Activated CD4-positive, alpha-beta T cell treated with anti-CD3 and anti-CD28 coated beads for 1 hour (primary cell): ENCODE measurements at regions not wholly inside any gene's neighbourhood (a gene's known extent, or its start where the extent isn't known, plus 50 kb on each side); places are given as distances from the start of the nearest gene placed in this dataset.
"Not testable (repeated sequence)": the region's sequence is repeated elsewhere in the genome, so short reads cannot be mapped to it uniquely, and the experiment has no call there.

Source experiments
- DNase-seq: peaks from one replicate; pipeline ENCODE4 v3.0.0-alpha.2; 2020

DNA sequence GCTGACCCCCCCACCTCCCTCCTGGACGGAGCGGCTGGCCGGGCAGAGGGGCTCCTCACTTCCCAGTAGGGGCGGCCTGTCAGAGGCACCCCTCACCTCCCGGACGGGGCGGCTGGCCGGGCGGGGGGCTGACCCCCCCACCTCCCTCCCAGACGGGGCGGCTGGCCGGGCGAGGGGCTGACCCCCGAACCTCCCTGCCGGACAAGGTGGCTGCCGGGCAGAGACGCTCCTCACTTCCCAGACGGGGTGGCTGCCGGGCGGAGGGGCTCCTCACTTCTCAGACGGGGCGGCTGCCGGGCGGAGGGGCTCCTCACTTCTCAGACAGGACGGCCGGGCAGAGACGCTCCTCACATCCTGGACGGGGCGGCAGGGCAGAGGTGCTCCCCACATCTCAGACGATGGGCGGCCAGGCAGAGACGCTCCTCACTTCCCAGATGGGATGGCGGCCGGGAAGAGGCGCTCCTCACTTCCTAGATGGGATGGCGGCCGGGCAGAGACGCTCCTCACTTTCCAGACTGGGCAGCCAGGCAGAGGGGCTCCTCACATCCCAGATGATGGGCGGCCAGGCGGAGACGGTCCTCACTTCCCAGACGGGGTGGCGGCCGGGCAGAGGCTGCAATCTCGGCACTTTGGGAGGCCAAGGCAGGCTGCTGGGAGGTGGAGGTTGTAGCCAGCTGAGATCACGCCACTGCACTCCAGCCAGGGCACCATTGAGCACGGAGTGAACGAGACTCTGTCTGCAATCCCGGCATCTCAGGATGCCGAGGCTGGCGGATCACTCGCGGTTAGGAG, 66.2 kb upstream of the PAPPA2 start:
- DNase-seq = not testable (repeated sequence)

DNA sequence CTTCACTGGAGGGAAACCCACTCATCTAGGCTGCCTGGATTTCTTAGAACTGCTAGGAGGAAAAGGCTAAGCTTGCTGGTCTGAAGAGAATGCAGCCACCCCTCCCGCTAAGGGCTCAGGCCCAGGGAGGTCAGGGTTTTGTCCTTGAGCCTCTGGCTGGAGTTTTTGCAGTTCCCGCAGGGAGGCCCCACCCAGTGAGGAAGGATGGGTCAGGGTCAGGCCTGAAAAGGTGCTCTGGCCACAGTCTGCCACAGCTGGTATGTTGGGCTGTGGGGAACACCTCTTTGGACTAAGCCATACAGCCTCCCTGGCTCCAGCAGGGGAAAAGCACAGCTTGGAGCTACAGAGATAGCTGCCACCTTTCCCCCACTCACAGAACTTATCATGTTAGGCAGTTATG, 71.4 kb upstream of the PAPPA2 start:
- no peak for DNase-seq

DNA sequence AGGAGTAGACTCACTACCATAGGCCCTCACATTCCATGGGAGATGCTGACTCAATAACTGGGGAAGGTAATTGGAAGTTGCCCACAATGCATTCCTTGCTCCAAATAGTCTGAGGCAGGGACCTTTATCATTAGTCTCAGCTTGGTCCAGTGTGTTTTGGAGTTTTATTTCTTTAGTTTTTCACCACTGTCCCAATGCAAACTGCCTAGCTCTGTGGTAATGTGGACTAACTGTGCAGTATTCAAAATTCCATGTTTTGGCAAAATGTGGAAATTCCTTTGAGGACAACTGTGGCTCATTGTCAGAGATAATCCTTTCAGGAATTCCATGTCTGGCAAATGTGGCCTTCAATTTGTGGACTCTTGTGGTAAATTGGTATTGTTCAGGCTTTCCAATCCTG, 78.1 kb upstream of the PAPPA2 start:
- DNase-seq = no peak

DNA sequence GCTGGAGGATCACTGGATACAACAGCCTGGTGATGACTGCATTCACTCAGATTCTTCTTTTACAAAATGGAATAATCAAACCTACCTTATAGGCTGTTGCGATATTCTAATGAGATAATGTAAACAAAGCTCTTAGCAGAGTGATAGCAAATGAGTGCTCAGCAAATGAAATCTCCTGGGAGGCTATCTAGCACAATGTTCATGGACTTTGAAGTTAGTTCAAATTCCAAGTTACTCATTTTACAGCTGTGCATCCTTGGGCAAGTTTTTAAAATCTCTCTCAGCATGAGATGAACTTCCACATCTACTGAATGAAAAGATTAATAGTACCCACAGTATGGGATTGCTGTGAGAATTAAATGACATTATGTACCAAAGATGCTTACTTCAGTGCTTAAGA, 80.8 kb upstream of the PAPPA2 start:
- no peak for DNase-seq

DNA sequence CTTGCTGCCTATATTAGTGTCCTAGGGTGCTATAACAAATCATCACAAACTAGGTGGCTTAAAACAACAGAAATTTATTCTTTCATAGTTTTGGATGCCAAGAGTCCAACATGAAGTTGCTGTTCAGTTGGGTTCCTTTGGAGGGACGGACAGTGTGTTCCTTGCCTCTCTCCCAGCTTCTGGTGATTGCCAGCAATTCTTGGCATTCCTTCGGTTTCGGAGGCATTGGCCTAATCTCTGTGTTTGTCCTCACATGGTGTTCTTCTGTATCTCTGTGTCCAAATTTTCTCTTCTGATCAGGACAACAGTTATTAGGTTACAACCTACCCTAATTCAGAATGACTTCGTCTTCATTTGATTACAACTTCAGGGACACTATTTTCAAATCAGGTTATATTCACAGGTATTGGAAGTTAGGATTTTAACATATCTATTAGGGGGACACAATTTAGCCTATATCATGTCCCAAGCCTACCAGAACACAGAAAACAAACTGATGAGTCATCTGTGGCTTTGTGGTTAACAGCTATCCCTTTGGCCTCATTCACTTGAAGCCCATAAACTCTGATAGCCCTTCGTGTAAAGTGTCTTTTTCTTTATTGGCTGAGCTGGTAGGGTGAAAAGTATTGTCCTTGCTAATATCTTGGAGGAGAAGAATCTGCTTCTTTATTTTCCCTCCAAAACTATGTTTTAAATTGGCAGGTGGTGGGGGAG, 83.2 kb upstream of the PAPPA2 start:
- DNase-seq = no peak

DNA sequence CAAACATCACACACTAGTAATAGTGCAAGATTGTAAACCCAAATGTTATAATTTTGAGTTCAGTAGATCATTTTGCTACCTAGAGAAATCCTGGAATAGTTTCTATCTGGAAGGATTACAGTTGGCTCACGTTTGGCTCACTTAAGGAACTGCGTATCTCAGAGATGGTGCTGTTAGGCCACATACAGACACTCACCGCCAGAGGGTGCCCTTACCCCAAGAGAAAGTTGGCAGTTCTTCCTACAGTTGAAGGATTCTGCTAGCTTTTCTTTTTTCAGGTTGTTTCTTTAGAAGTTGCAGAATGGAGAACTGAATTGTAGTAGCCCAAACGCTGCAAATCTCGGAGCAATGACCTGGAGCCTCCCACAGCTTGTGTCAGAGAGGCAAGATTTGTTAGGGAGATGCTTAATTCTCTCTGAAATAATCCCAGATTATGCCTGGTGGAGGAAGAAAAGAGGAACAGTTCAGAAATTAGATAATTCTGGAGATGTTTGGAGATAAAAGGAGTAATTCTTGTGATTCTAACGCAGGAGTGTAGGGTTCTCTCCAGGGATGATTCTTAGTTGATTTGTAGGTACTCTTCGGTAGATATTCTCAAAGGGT, 87.9 kb upstream of the PAPPA2 start:
- DNase-seq = peak; percentile 10

DNA sequence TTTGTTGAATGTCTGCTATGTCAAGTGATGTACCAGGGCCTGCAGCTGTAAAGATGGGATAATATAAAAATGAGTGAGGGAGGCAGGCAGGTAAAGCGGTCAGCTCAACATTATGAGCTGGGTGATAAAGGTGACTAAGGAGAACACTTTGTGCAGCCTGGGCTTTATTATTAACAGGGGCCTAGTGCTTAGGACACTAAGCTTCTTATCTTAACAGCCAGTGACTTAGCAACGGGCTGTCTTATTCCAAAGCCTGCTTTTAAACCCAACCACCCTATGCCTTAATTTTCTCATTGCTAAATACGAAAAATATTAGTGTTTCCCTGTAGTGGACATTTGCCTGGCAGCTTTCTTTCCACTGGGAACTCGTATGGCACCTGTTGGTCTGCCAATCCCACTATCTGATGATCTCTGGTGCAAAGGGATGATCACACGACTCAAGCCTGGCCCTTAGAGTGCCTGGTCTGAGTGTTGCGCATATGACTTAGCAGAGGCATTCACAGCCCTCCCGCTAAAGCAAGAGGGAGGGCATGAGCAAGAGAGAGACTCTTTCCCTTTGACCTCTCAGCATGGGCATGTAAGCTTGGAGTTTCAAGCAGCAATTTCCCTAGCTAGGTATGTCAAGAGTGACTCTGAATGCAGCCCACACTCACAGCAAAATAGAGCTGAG, 98.6 kb upstream of the PAPPA2 start:
- no peak for DNase-seq

DNA sequence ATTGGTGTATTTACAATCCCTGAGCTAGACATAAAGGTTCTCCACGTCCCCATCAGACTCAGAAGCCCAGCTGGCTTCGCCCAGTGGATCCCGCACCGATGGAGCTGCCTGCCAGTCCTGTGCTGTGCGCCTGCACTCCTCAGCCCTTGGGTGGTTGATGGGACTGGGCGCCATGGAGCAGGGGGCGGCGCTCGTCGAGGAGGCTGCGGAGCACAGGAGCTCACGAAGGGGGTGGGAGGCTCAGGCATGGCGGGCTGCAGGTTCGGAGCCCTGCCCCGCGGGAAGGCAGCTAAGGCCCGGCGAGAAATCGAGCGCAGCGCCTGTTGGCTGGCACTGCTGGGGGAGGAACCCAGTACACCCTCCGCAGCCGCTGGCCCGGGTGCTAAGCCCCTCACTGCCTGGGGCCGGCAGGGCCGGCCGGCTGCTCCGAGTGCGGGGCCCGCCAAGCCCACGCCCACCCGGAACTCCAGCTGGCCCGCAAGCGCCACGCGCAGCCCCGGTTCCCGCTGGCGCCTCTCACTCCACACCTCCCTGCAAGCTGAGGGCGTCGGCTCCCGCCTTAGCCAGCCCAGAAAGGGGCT, 113.8 kb upstream of the PAPPA2 start:
- DNase-seq = not testable (repeated sequence)

DNA sequence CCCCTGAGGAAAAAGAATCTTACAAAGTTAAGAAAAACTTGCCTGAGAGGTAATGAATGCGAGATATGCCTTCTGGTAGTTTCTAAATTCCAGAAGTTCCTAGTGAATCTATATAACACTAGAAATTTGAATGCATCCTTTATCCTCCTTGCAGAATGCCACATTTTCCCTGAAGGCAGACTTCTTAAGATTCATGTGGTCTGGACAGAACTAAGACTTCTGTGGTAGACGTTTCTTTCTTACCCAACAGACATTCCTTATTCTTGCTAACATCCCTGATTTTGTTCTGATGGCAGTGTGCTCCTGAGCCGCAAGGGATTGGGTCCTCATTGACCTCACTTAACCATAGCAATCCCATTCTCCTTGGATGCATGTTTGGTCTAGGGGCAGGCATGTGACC, 121.3 kb upstream of the PAPPA2 start:
- no peak for DNase-seq

DNA sequence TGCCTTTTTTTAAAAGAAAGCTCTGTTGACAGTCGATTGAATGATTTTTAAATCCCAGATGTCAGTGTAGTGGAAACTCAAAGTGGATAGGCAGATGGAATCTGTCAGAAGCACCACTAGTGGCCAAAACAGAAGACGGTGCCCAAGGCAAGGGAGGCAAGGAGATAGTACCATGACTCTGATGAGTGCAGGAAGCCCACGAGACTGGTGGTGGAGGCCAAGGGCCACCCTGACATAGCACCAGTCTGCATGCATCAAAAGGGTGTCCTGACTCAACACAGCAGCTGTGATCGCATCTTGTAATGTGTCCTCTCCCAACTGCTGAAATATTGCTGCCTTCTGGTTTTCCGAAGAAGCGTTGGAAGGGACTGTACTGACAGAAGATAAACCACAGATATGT, 124.1 kb upstream of the PAPPA2 start:
- no peak for DNase-seq

DNA sequence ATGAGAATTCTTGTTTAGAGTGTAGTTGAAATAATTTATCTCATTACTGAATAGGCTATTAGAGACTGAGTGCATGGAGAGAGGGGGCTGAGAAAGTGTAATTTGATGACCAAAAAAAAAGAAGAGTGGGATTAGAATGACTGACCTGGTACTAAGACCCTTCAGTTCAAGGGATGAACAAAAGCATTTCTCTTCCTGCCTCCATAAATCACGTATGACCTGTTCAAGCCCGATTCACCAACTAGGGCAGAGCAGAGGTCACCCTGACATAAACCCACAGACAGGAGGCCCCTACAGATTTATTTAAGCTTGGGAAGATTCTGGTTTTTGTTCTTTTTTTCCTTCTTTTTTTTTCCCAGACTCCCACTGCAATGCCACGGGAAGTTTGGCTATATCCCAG, 123.7 kb upstream of the COP1 start:
- no peak for DNase-seq

DNA sequence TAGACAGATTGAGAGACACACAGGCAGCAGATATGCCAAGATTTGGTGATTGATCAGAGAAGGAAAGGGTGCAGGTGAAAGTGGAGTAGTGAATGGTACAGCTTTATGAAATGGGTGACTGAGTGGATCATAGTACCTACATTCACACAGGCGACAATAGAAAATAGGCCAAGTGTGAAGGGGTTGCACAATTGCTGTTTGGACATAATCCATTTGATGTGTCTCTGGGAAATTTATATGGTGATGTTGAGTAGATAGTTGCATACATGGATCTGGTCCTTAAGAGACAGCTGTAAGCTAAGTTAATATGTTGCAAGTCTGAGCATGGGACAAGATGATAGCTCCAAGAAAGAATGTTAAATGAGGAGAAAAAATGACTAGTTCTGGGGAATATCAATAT, 118.6 kb upstream of the COP1 start:
- DNase-seq = no peak

DNA sequence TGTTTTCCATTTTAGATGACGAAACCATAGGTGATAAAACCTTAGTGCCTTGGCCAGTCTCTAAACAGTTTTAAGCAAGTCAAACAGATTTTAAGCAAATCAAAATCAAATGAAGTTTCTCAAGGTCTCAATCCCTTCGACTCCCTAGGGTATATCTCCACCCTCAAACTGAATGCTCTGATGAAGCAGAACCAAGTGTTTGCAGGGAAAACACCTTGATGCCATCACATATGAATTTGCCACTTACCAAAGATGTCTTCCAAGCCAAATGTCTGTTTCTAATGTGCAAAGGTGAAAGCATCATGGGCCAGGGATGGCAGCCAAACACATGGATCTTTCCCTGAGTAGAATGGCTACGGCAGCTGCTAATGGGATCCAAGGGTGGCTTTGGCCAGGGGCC, 116.4 kb upstream of the COP1 start:
- no peak for DNase-seq

DNA sequence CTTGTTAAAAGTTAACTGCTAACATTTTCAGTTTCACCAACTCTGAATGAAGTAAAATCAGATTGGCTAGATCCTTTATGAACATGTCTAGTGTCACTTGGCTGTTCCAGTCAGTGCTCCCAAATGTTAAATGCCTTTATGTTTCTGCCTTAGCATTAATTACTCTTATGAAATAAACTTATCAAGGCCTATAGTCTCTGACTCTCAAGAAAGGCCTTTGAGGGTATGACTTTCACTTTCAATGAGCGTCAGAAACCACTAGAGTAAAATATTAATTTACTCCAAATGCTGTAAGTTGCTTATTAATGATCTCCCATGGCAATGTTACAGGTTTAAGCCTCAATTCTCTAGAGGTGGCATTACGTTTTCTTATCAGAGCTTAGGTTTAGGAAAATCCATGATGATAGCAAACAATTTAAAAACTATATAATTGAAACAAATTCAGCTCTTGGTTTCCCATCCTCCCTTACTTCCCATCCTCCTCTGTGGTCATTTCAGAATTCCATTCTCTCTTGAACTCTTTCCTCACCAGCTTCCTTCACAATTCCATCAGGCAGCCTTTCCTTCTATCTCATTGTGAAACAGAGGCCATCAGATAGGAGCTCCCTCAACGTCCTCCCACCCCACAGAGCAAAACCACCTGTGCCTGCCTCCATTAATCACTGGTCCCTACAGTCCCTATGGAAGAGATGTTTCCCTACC, 108.6 kb upstream of the COP1 start:
- DNase-seq = no peak

DNA sequence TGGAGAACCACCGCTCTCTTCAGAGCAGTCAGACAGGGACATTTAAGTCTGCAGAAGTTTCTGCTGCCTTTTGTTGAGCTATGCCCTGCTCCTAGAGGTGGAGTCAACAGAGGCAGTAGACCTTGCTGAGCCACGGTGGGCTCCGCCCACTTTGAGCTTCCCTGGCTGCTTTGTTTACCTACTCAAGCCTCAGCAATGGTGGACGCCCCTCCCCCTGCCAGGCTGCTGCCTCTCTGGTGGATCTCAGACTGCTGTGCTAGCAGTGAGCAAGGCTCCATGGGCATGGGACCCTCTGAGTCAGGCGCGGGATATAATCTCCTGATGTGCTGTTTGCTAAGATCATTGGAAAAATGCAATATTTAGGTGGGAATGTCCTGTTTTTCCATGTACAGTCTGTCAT, 89.5 kb upstream of the COP1 start:
- DNase-seq = not testable (repeated sequence)

DNA sequence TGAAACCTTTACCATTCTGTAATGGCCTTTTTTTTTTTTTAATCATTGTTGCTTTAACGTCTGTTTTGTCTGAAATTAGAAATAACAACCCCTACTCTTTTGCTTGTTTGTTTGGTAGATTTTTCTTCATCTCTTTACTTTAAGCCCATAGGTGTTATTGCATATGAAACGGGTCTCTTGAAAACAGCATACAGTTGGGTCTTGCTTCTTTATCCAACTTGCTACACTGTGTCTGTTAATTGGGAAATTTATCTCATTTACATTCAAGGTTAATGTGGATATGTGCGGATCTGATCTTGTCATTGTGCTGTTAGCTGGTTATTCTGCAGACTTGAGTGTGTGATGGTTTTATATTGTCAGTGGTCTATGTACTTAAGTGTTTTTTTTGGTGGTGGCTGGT, 78.9 kb upstream of the COP1 start:
- DNase-seq = no peak

DNA sequence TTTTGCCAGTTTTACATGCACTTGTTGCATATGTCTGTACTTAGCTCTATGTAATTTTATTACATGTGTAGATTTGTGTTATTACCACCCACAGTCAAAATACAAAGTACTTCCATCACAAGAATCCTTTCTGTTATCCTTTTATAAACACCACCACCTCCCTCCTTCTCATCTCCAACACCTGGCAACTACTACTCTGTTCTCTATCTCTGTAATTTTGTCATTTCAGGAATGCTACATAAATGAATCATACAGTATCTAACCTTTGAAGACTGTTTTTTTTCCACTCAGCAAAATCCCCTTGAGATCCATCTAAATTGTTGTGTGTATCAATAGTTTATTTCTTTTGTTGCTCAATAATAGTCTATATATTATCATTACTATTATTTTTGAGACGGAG, 64.5 kb upstream of the COP1 start:
- no peak for DNase-seq
